SK-N-SH treated with all-trans-retinoic acid at 6 μM for 48 hours (cell line): ENCODE measurements at regions not wholly inside any gene's neighbourhood (a gene's known extent, or its start where the extent isn't known, plus 50 kb on each side); places are given as distances from the start of the nearest gene placed in this dataset.

Source experiments
- BACH2 ChIP-seq: fragments of 250-450 bp; sonication (Bioruptor Pico); IDR thresholded peaks from 2 replicates; pipeline ENCODE4 v1.9.0; 2021; ENCODE audit warnings: mild to moderate bottlenecking, borderline replicate concordance
- ISL1 ChIP-seq: fragments of 250-450 bp; sonication (Bioruptor Pico); IDR thresholded peaks from 2 replicates; pipeline ENCODE4 v2.1.2; 2022; ENCODE audit warnings: mild to moderate bottlenecking, moderate library complexity
- TOX ChIP-seq: fragments of 250-450 bp; sonication (Bioruptor Pico); IDR thresholded peaks from 2 replicates; pipeline ENCODE4 v1.8.0; 2021; ENCODE audit warnings: mild to moderate bottlenecking, moderate library complexity, borderline replicate concordance
- ZNF8 ChIP-seq: fragments of 450-650 bp; formaldehyde crosslinking; IDR thresholded peaks from 2 replicates; pipeline ENCODE4 v1.5.0; 2020; ENCODE audit warnings: mild to moderate bottlenecking, moderate library complexity
- TF ChIP-seq, protein P1 (sequence below): fragments of 250-450 bp; sonication (Bioruptor Pico); IDR thresholded peaks from 2 replicates; pipeline ENCODE4 v1.8.0; 2020; ENCODE audit warnings: mild to moderate bottlenecking, moderate library complexity, borderline replicate concordance
- TF ChIP-seq, protein P2 (sequence below): fragments of 250-450 bp; sonication (Bioruptor Pico); IDR thresholded peaks from 2 replicates; pipeline ENCODE4 v1.5.1; 2020; ENCODE audit warnings: low read depth, mild to moderate bottlenecking, moderate library complexity

DNA sequence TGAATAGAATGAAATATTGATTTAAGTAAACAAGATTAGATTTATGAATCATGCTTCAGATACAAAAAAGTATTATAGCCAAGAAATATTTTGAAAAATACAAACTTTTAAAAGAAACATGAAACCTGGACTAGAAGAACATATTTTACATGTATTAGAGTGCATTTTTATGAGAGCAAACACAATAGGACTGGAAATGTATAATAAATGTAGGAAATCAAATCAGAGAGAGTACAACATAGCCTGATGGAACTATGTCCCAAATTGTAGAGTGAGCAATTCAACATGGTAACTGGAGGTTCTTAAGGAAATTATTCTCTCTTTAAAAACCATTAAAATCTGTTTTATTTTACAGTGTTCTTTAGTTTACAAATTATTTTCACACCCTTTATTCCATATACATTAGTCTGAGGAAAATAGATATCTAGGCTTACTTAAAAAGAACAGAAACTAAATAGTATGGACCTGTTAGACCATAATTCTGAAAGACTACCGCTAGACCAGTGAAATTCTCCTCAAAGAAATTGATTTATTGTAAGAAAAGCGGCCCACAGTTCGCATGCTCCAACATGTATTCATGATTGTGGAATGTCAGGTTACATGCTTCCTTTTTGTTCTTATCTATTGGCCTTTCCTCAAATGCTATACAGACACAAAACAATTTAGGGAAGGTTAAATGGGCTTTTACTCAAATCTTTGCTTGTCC, 1526.5 kb upstream of the SLC10A2 start:
- TF ChIP-seq TOX (no peak), BACH2 (no peak), ZNF8 (CRISPR knock-in tag) (no peak), ISL1 (no peak)
- TF ChIP-seq, protein P1, sequence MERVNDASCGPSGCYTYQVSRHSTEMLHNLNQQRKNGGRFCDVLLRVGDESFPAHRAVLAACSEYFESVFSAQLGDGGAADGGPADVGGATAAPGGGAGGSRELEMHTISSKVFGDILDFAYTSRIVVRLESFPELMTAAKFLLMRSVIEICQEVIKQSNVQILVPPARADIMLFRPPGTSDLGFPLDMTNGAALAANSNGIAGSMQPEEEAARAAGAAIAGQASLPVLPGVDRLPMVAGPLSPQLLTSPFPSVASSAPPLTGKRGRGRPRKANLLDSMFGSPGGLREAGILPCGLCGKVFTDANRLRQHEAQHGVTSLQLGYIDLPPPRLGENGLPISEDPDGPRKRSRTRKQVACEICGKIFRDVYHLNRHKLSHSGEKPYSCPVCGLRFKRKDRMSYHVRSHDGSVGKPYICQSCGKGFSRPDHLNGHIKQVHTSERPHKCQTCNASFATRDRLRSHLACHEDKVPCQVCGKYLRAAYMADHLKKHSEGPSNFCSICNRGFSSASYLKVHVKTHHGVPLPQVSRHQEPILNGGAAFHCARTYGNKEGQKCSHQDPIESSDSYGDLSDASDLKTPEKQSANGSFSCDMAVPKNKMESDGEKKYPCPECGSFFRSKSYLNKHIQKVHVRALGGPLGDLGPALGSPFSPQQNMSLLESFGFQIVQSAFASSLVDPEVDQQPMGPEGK: no peak
- TF ChIP-seq, protein P2, sequence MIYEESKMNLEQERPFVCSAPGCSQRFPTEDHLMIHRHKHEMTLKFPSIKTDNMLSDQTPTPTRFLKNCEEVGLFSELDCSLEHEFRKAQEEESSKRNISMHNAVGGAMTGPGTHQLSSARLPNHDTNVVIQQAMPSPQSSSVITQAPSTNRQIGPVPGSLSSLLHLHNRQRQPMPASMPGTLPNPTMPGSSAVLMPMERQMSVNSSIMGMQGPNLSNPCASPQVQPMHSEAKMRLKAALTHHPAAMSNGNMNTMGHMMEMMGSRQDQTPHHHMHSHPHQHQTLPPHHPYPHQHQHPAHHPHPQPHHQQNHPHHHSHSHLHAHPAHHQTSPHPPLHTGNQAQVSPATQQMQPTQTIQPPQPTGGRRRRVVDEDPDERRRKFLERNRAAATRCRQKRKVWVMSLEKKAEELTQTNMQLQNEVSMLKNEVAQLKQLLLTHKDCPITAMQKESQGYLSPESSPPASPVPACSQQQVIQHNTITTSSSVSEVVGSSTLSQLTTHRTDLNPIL (CRISPR knock-in tag): no peak
